Stomach (tissue), 8 donors: ENCODE measurements at regions not wholly inside any gene's neighbourhood (a gene's known extent, or its start where the extent isn't known, plus 50 kb on each side); places are given as distances from the start of the nearest gene placed in this dataset.
A peak's percentile ranks its signal among the peaks of the same experiment; 100 is the strongest.

Experiments used
- DNase-seq, 2 donors: peaks; one replicate each; pipeline versions ENCODE4 v3.0.0 to v3.0.0-alpha.2; 2013 to 2019
- H3K27ac ChIP-seq, 5 donors: fragments of 200-600 bp in 4 of 5; sonication (generic) in 4 of 5; one replicate each; pipeline ENCODE4 v1.5.1; 2013 to 2019; ENCODE audit warnings: mild to moderate bottlenecking in 1 of 5, moderate library complexity in 1 of 5
- H3K27me3 ChIP-seq, 3 donors: fragments of 200-600 bp; sonication (generic); one replicate each; pipeline ENCODE4 v1.5.1; 2017 to 2019; ENCODE audit warnings: mixed run types in 1 of 3
- H3K36me3 ChIP-seq, 4 donors: fragments of 200-600 bp; sonication (generic); 1 replicate in 3 of 4; 2 replicates in 1 of 4; pipeline ENCODE4 v1.5.1; 2016 to 2019
- H3K4me1 ChIP-seq, 4 donors: fragments of 200-600 bp; sonication (generic); one replicate each; pipeline ENCODE4 v1.5.1; 2016 to 2019
- H3K4me3 ChIP-seq, 4 donors: fragments of 200-600 bp; sonication (generic) in 3 of 4; one replicate each; pipeline ENCODE4 v1.5.1; 2016 to 2019; ENCODE audit warnings: mild to moderate bottlenecking in 1 of 4
- H3K9me3 ChIP-seq, 4 donors: fragments of 200-600 bp; sonication (generic); one replicate each; pipeline ENCODE4 v1.5.1; 2016 to 2019
- EP300 ChIP-seq: sonication (generic); formaldehyde crosslinking; IDR thresholded peaks from one replicate; pipeline ENCODE4 v1.6.1; 2017; ENCODE audit warnings: antibody characterized with exemption
- POLR2A ChIP-seq, 4 donors: fragments of 450-650 bp; IDR thresholded peaks; one replicate each; pipeline ENCODE4 v1.6.1; 2016; ENCODE audit warnings: antibody characterized with exemption in 4 of 4, control low read depth in 2 of 4, mild to moderate bottlenecking in 1 of 4, moderate library complexity in 1 of 4
- POLR2AphosphoS5 ChIP-seq, 3 donors: sonication (generic); formaldehyde crosslinking; IDR thresholded peaks; one replicate each; pipeline ENCODE4 v1.6.1; 2016; ENCODE audit warnings: antibody characterized with exemption in 3 of 3
- WGBS, 5 donors: extraction: QIAGEN DNeasy Blood & Tissue Kit in 3 of 5; methylation state at CpG; one replicate each; pipeline versions ENCODE4 v1.1.5 to v1.1.7; 2013 to 2018; 5-methylcytosine and 5-hydroxymethylcytosine counted together
- intact Hi-C: fragments of 100-400 bp; cut with DNase I; formaldehyde crosslinking; loops from one replicate; pipeline ENCODE4 v1.15.1; 2023; ENCODE audit warnings: low total_unique reads
- TF ChIP-seq, protein P1 (sequence below), 7 experiments: fragments of 450-650 bp in 4 of 7; fragments of 200-600 bp in 3 of 7; sonication (generic) in 3 of 7; IDR thresholded peaks; one replicate each; pipeline ENCODE4 v1.5.1; 2016 to 2019; ENCODE audit warnings: antibody characterized with exemption in 7 of 7, control low read depth in 2 of 7, mild to moderate bottlenecking in 1 of 7
- donor health status: healthy with polysubstance abuse.
- donor health status: Bipolar disorder and iron deficiency.
- donor health status: healthy.

DNA sequence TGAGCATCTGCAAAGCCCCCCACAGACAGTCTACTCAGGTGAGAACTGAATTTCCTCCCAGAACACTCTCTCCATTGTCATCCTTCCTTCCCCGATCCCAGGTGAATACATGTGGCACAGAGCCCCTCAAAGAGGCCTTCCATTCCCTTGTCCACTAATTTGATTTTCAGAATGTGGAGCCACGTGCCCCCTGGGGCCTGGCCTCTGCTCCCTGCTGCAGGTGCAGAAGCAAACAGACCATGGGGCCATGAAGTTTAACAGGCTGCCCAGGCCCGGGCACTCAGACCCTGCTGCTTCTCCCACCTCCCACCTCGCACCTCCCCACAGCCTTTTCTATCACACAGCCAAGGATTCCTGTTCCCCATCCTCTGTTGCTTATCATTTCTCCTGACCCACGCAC lies 243.8 kb upstream of the RAB4A start:
- 80 to 88% (median 82%) methylated on average over 5 of the region's 5 CpGs for WGBS, 5 donors

DNA sequence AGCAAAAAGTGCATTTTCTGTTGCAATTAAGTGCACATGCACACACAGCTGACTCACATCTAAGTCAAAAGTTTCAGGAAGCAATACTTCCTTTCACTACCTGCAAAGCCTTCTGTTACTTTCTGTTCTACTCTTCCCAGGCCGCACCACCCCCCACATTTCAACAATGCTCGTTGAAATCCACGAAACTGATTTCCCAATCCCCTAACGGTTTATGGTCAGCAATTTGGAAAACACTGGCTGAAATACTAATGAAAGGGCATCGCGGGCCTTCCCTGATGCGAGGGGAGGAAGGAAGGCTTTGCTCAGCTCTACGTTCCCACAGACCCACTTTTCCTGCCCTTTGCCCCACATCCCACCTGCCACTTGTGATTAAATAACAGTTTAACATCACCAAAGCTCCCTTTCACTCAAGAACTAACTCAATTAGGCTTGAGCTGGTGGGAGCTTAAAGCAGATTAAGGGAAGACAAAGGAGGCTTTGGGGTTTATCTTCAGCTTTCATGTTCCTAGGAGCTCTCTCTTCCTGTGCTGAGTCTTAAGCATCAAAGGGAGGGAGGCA lies 243.2 kb upstream of the RAB4A start:
- H3K4me1 ChIP-seq: peaks cover 0 to 51% (median 15%) of the 10 kb centered on the region in 4 donors
- no peaks in the 10 kb centered on the region for H3K36me3 ChIP-seq
- 31 to 49% (median 41%) methylated on average over 8 of the region's 8 CpGs for WGBS, 5 donors
- H3K9me3 ChIP-seq: no peaks in the 10 kb centered on the region
- TF ChIP-seq POLR2A (IDR thresholded peaks at IDR 0.05): no peak
- TF ChIP-seq POLR2AphosphoS5 (IDR thresholded peaks at IDR 0.05): peak in 2 of 3 donors; percentile 17 to 46
- no peak for TF ChIP-seq EP300
- H3K27me3 ChIP-seq: no peaks in the 10 kb centered on the region
- peak in 1 of 2 donors; percentile 71 for DNase-seq
- intact Hi-C loops: no loop called here
- peak overlapping the region in 4 of 5 donors; percentile 3 to 70 (median 38) for H3K27ac ChIP-seq
- no peak overlapping the region for H3K4me3 ChIP-seq

More for the DNA sequence above, 243.8 kb upstream of the RAB4A start:
- no peak for DNase-seq
- Histone ChIP-seq H3K9me3 (no peaks in the 10 kb centered on the region), H3K27ac (peak overlapping the region in 3 of 5 donors; percentile 29 to 70 (median 34)), H3K27me3 (no peaks in the 10 kb centered on the region), H3K4me3 (no peak overlapping the region), H3K36me3 (no peaks in the 10 kb centered on the region), H3K4me1 (peaks cover 0 to 46% (median 12%) of the 10 kb centered on the region in 4 donors)
- intact Hi-C loops: no loop called here
- no peak for TF ChIP-seq POLR2AphosphoS5 (IDR thresholded peaks at IDR 0.05)

DNA sequence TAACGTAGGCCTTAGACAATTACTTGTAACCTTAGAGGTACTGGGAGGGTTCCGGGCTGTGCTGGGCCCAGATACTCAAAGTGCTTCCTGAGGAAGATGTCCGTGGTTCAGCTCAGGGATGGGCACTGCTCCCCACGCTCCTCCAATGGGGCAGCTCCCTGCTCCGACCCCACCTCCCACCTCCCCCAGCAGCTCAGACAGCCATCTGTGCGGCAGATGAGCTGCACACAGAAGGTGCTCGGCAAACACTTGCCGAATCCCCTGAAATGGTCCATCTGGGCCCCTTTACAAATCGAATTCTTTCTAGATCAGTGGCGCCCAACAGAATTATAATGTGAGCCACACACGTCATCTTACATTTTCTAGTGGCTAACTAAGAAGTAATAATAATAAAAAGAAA lies 242.4 kb upstream of the RAB4A start:
- no peak for TF ChIP-seq POLR2AphosphoS5 (IDR thresholded peaks at IDR 0.05)
- TF ChIP-seq EP300: no peak
- H3K27me3 ChIP-seq: no peaks in the 10 kb centered on the region
- H3K36me3 ChIP-seq: no peaks in the 10 kb centered on the region
- H3K9me3 ChIP-seq: no peaks in the 10 kb centered on the region
- intact Hi-C loops: no loop called here
- peaks cover 0 to 51% (median 16%) of the 10 kb centered on the region in 4 donors for H3K4me1 ChIP-seq
- 83 to 96% (median 91%) methylated on average over 11 of the region's 11 CpGs for WGBS, 5 donors
- DNase-seq: no peak
- H3K27ac ChIP-seq: peak overlapping the region in 2 of 5 donors; percentile 34 to 70
- H3K4me3 ChIP-seq: no peak overlapping the region

DNA sequence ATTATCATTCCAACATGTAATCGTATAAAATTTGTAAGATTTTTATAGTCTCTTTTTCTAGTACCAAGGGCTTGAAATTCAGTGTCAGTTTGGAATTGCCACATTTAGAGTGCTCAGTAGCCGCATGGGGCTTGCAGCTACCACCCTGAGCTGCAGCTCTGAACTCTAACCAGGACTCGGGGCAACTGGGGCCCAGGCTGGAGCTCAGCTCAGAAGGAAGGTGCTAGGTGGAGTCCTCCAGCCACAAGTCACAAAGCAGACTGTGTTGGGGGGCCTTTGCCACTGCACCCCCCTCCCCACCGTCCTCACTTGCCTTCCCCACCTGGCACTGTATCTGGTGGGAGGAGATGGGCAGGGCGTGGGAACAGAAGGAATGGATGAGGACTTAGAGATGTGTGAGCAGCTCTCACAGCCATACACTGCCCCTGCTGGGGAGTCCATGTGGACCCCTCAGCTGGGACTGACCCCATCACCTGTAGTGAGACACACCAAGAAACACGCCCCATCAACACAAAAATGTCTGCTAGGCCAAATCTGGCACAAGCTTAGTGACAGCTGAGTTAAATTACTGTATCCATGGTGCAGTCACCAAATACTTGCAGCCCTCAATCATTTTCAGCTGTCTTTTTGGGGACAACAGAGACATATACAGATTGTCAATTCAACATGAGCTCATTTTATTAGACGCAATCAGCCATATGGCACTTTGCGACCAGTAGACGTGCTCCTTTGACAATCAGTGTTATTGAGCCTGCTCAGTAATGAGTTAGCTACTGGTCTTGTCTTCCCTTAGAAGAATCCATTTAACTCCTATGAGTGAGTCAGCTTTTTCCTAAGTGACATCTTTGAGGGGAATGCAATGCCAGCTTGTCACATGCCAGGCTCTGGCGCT lies 241.7 kb upstream of the RAB4A start:
- H3K36me3 ChIP-seq: no peaks in the 10 kb centered on the region

DNA sequence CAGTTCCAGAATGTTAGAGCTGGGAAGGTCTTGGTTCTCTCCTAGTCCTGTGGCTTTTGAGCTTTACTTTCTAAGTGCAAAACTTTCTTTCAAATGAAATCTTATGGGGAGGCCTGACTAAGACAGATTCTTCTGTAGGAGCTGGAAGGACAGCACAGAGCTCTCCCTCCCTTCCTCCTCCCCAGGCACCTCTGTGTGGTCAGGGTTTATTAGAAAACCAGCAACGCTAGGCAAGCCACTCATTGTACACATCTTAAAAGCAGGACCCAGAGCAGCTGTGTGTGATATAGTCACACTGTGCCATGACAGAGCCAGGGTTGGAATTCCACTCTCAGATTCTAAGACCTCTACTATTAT lies 241.1 kb upstream of the RAB4A start:
- H3K27me3 ChIP-seq: no peaks in the 10 kb centered on the region
- no peak for DNase-seq
- no peak overlapping the region for H3K4me3 ChIP-seq
- H3K36me3 ChIP-seq: no peaks in the 10 kb centered on the region
- peaks cover 0 to 38% (median 13%) of the 10 kb centered on the region in 4 donors for H3K4me1 ChIP-seq
- H3K9me3 ChIP-seq: no peaks in the 10 kb centered on the region
- WGBS, 5 donors: 86 to 100% (median 95%) methylated on average over 1 of the region's 1 CpG
- intact Hi-C loops: no loop called here
- H3K27ac ChIP-seq: no peak overlapping the region
- TF ChIP-seq, protein P1, sequence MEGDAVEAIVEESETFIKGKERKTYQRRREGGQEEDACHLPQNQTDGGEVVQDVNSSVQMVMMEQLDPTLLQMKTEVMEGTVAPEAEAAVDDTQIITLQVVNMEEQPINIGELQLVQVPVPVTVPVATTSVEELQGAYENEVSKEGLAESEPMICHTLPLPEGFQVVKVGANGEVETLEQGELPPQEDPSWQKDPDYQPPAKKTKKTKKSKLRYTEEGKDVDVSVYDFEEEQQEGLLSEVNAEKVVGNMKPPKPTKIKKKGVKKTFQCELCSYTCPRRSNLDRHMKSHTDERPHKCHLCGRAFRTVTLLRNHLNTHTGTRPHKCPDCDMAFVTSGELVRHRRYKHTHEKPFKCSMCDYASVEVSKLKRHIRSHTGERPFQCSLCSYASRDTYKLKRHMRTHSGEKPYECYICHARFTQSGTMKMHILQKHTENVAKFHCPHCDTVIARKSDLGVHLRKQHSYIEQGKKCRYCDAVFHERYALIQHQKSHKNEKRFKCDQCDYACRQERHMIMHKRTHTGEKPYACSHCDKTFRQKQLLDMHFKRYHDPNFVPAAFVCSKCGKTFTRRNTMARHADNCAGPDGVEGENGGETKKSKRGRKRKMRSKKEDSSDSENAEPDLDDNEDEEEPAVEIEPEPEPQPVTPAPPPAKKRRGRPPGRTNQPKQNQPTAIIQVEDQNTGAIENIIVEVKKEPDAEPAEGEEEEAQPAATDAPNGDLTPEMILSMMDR (IDR thresholded peaks at IDR 0.05): no peak
- TF ChIP-seq POLR2AphosphoS5 (IDR thresholded peaks at IDR 0.05): no peak
- TF ChIP-seq EP300: no peak
- TF ChIP-seq POLR2A (IDR thresholded peaks at IDR 0.05): no peak

More for the DNA sequence above, 241.7 kb upstream of the RAB4A start:
- WGBS, 5 donors: 94 to 97% (median 96%) methylated on average over 10 of the region's 10 CpGs
- TF ChIP-seq POLR2A (IDR thresholded peaks at IDR 0.05) (no peak), EP300 (no peak), POLR2AphosphoS5 (IDR thresholded peaks at IDR 0.05) (no peak)
- TF ChIP-seq, protein P1 (IDR thresholded peaks at IDR 0.05): no peak
- H3K27me3 ChIP-seq: no peaks in the 10 kb centered on the region
- H3K27ac ChIP-seq: no peak overlapping the region
- DNase-seq: no peak
- intact Hi-C loops: no loop called here
- H3K9me3 ChIP-seq: no peaks in the 10 kb centered on the region
- H3K4me1 ChIP-seq: peaks cover 0 to 44% (median 16%) of the 10 kb centered on the region in 4 donors
- no peak overlapping the region for H3K4me3 ChIP-seq
